HG03558 (cell line): ENCODE measurements at regions not wholly inside any gene's neighbourhood (a gene's known extent, or its start where the extent isn't known, plus 50 kb on each side); places are given as distances from the start of the nearest gene placed in this dataset.

ENCODE experiments used
- ATAC-seq: cut with Tn5 transposase; IDR thresholded peaks from one replicate; pipeline ENCODE4 v1.9.1; 2021; ENCODE audit warnings: moderate number of reproducible peaks; ENCODE audit not compliant: unreplicated experiment; ENCODE audit errors: extremely low read depth

GRCh38 chr6:92564376-92564775 lies 855.0 kb downstream of the EPHA7 start:
- no peak for ATAC-seq

GRCh38 chr6:92559611-92560010 lies 859.7 kb downstream of the EPHA7 start:
- ATAC-seq, result no peak

DNA sequence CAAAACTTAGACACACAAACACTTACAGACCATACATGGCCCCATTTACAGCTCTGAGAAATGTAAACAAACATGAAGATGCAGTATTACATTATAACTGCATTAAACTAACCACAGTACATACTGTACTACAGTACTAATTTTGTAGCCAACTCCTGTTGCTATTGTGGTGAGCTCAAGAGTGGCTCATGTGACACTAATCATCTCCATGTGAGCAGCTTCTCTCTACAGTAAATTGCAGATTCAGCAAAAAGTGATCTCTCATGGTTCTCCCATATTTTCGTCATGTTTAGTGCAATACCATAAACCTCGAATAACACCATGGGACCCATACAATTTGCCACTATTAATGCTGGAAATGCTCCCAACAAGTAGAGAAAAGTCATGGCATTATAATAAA lies 860.4 kb downstream of the EPHA7 start:
- no peak for ATAC-seq

- no peak for ATAC-seq
Observed at GRCh38 chr6:92550501-92550900, 868.9 kb downstream of the EPHA7 start.

- no peak for ATAC-seq
Observed at GRCh38 chr6:92545861-92546260, 873.5 kb downstream of the EPHA7 start.

GRCh38 chr6:92541448-92542060 lies 877.8 kb downstream of the EPHA7 start:
- no peak for ATAC-seq

- ATAC-seq, result no peak
Observed at GRCh38 chr6:92538926-92539325, 880.4 kb downstream of the EPHA7 start.

GRCh38 chr6:92538275-92538674 lies 881.1 kb downstream of the EPHA7 start:
- no peak for ATAC-seq

GRCh38 chr6:92534109-92534508 lies 885.2 kb downstream of the EPHA7 start:
- ATAC-seq, result no peak

DNA sequence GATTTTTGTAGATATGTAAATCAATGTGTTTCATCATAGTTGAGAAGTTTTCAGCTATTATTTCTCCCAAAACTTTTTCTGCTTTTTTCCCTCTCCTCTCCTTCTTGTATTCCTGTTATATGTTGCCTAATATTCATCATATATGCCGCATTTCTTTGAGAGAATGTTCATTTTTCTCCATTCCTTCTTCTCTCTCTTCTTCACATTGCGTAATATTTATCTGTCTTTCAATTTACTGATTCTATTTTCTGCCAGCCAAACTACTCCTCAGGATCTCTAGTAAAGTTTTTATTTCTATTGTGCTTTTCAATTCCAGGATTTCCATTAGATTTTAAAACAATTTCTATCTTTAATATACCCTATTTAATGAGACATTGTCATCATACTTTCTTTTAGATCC lies 896.8 kb downstream of the EPHA7 start:
- ATAC-seq, result no peak

GRCh38 chr6:92521553-92521952 lies 897.8 kb downstream of the EPHA7 start:
- ATAC-seq, result no peak

DNA sequence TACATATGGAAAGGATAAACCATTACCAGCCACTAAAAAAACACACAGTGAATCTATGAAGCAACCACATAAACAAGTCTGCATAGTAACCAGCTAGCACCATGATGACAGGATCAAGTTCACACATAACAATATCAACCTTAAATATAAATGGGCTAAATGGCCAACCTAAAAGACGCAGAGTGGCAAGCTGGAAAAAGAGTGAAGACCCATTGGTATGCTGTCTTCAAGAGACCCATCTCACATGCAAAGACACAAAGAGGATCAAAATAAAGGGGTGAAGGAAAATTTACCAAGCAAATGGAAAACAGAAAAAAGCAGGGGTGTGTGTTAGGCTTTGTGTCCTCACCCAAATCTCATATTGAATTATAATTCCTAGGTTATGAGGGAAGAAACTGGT lies 909.2 kb downstream of the EPHA7 start:
- no peak for ATAC-seq

- no peak for ATAC-seq
Observed at GRCh38 chr6:92507552-92507951, 911.8 kb downstream of the EPHA7 start.

DNA sequence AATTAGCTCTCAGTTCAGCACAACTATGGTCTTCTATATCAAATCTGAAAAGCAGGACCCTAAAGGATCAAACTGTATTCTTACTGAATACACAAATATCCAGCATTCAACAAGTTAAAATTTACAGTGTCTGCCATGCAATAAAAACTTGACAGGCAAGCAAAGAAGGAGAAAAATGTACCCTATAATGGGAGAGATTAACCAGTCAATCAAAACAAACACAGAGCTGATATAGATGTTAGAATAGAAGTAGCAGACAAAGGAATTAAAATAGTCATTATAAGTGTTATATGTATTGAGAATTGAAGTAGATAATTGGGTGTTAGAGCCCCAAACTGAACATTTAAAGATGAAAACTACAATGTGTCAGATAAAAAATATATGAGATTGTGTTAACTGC lies 914.9 kb downstream of the EPHA7 start:
- no peak for ATAC-seq

GRCh38 chr6:92497281-92497680 lies 922.1 kb downstream of the EPHA7 start:
- ATAC-seq, result no peak

DNA sequence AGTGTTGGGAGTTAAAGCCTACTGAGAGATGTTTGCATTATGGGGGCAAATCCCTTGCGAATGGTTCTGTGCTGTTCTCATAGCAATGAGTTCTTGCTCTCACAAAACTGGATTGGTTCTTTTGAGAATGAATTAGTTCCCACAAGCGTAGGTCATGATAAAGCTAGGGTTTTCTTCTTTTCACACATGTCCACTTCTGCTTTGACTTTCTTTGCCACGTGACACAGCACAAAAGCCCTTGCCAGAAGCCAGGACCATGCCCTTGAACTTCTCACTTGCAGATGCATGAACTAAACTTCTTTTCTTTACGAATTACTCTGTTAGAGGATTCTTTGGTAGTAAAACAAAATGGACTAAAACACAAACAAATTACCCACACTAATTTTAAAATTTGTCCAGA lies 922.8 kb downstream of the EPHA7 start:
- ATAC-seq, result no peak

DNA sequence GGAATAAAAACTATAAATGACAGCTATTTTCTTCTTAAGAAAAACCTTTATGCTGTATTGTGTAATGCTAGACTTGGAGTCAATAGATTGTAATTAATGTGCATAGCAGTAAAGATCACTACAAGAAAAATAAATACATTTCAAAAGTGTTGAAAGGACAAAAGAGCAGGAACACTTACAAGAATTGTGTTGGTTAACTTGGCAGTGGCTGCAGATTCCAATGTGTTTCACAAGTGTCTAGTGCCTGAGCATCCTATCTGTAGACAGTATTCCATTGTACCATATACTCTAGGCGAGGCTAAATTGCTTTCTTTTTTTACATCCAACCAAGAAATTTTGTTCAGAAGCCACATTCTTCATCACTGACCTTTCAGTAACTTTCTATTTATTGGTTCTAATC lies 924.1 kb downstream of the EPHA7 start:
- no peak for ATAC-seq

GRCh38 chr6:92485487-92485886 lies 933.9 kb downstream of the EPHA7 start:
- no peak for ATAC-seq

GRCh38 chr6:92479831-92480230 lies 939.5 kb downstream of the EPHA7 start:
- ATAC-seq, result no peak

- ATAC-seq, result no peak
Observed at GRCh38 chr6:92473056-92473455, 946.3 kb downstream of the EPHA7 start.

GRCh38 chr6:92469186-92469828 lies 950.1 kb downstream of the EPHA7 start:
- no peak for ATAC-seq

GRCh38 chr6:92468066-92468465 lies 951.3 kb downstream of the EPHA7 start:
- no peak for ATAC-seq
